SK-N-SH treated with all-trans-retinoic acid at 6 μM for 48 hours (cell line): ENCODE measurements at regions not wholly inside any gene's neighbourhood (a gene's known extent, or its start where the extent isn't known, plus 50 kb on each side); places are given as distances from the start of the nearest gene placed in this dataset.

Source experiments
- ATAC-seq: fragments of 200-7000 bp; cut with Tn5 transposase; 3 replicates; pipeline ENCODE4 v1.9.1; 2020; ENCODE audit warnings: mild to moderate bottlenecking, moderate library complexity
- ARNTL ChIP-seq: fragments of 450-650 bp; formaldehyde crosslinking; IDR thresholded peaks from 2 replicates; pipeline ENCODE4 v1.5.0; 2020; ENCODE audit warnings: low read depth, mild to moderate bottlenecking, moderate library complexity, borderline replicate concordance
- BACH2 ChIP-seq: fragments of 250-450 bp; sonication (Bioruptor Pico); IDR thresholded peaks from 2 replicates; pipeline ENCODE4 v1.9.0; 2021; ENCODE audit warnings: mild to moderate bottlenecking, borderline replicate concordance
- CREB5 ChIP-seq: fragments of 250-450 bp; sonication (Bioruptor Pico); IDR thresholded peaks from 2 replicates; pipeline ENCODE4 v1.5.1; 2020; ENCODE audit warnings: low read depth, mild to moderate bottlenecking, moderate library complexity
- CSDC2 ChIP-seq: fragments of 250-450 bp; sonication (Bioruptor Pico); IDR thresholded peaks from 2 replicates; pipeline ENCODE4 v1.5.0; 2020; ENCODE audit warnings: mild to moderate bottlenecking, moderate library complexity
- ESRRG ChIP-seq: fragments of 250-450 bp; sonication (Bioruptor Pico); IDR thresholded peaks from 2 replicates; pipeline ENCODE4 v1.6.1; 2021; ENCODE audit warnings: mild to moderate bottlenecking
- GLIS3 ChIP-seq: fragments of 250-450 bp; sonication (Bioruptor Pico); IDR thresholded peaks from 2 replicates; pipeline ENCODE4 v1.5.0; 2020; ENCODE audit warnings: mild to moderate bottlenecking, moderate library complexity
- OSR1 ChIP-seq: fragments of 250-450 bp; sonication (Bioruptor Pico); IDR thresholded peaks from 2 replicates; pipeline ENCODE4 v1.8.0; 2022; ENCODE audit warnings: moderate library complexity, mild to moderate bottlenecking, inconsistent platforms
- PPARA ChIP-seq: fragments of 250-450 bp; sonication (Bioruptor Pico); IDR thresholded peaks from 2 replicates; pipeline ENCODE4 v1.5.0; 2020; ENCODE audit warnings: mild to moderate bottlenecking, borderline replicate concordance
- RARB ChIP-seq: fragments of 250-450 bp; sonication (Bioruptor Pico); IDR thresholded peaks from 2 replicates; pipeline ENCODE4 v1.8.0; 2021; ENCODE audit warnings: mild to moderate bottlenecking, moderate library complexity
- SNAI2 ChIP-seq: fragments of 250-450 bp; sonication (Bioruptor Pico); IDR thresholded peaks from 2 replicates; pipeline ENCODE4 v1.5.0; 2020; ENCODE audit warnings: mild to moderate bottlenecking, moderate library complexity
- TCF4 ChIP-seq: fragments of 250-450 bp; sonication (Bioruptor Pico); IDR thresholded peaks from 2 replicates; pipeline ENCODE4 v1.8.0; 2021; ENCODE audit warnings: mild to moderate bottlenecking, moderate library complexity, borderline replicate concordance
- TOX ChIP-seq: fragments of 250-450 bp; sonication (Bioruptor Pico); IDR thresholded peaks from 2 replicates; pipeline ENCODE4 v1.8.0; 2021; ENCODE audit warnings: mild to moderate bottlenecking, moderate library complexity, borderline replicate concordance
- TSHZ2 ChIP-seq: fragments of 250-450 bp; sonication (Bioruptor Pico); IDR thresholded peaks from 2 replicates; pipeline ENCODE4 v1.5.0; 2020; ENCODE audit warnings: mild to moderate bottlenecking, moderate library complexity
- ZFP30 ChIP-seq: fragments of 450-650 bp; formaldehyde crosslinking; IDR thresholded peaks from 2 replicates; pipeline ENCODE4 v1.5.0; 2022; ENCODE audit warnings: mild to moderate bottlenecking, moderate library complexity
- ZNF565 ChIP-seq: fragments of 450-650 bp; formaldehyde crosslinking; conservative IDR thresholded peaks from 2 replicates; pipeline ENCODE4 v1.5.0; 2020; ENCODE audit warnings: low read depth, mild to moderate bottlenecking, moderate library complexity
- ZNF70 ChIP-seq: fragments of 450-650 bp; formaldehyde crosslinking; IDR thresholded peaks from 2 replicates; pipeline ENCODE4 v1.5.0; 2020; ENCODE audit warnings: mild to moderate bottlenecking, moderate library complexity
- ZNF8 ChIP-seq: fragments of 450-650 bp; formaldehyde crosslinking; IDR thresholded peaks from 2 replicates; pipeline ENCODE4 v1.5.0; 2020; ENCODE audit warnings: mild to moderate bottlenecking, moderate library complexity
- TF ChIP-seq, protein P1 (sequence below): fragments of 250-450 bp; sonication (Bioruptor Pico); IDR thresholded peaks from 2 replicates; pipeline ENCODE4 v1.8.0; 2021; ENCODE audit warnings: low read depth, mild to moderate bottlenecking, moderate library complexity, borderline replicate concordance

DNA sequence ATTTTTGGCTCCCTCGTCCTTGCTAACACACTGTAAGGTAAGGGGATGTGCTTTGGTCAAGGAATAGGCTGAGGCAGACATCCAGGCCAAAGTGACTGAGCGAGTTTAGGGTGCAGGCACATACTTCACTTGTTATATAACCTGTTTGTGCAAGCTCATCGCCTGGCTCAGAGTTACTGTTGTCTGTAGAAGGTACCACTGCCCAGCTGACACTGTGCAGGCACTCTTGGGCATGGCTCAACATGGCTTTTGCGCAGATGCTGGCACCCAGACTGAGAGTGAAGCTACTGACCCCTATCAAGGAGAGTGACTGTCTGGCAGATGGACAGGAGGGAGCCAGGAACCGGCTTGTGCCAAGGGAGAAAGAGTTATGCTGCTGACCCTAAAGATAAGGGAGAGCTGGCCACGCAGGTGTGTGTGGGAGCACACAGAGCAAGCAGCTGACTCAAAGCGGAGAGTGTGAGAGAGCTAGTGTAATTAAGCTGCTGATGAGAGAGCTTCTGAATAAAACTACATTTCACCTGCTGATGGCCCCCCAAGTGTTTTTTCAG is 307.3 kb upstream of the USP24 start:
- TF ChIP-seq TSHZ2 (CRISPR knock-in tag), result no peak
- no peak for TF ChIP-seq ESRRG
- TF ChIP-seq CREB5 (CRISPR knock-in tag), result no peak
- no peak for TF ChIP-seq TOX (CRISPR knock-in tag)
- no peak for TF ChIP-seq ARNTL (CRISPR knock-in tag)
- no peak for TF ChIP-seq CSDC2 (CRISPR knock-in tag)
- no peak; the same call in 2 of the 3 replicates for ATAC-seq

DNA sequence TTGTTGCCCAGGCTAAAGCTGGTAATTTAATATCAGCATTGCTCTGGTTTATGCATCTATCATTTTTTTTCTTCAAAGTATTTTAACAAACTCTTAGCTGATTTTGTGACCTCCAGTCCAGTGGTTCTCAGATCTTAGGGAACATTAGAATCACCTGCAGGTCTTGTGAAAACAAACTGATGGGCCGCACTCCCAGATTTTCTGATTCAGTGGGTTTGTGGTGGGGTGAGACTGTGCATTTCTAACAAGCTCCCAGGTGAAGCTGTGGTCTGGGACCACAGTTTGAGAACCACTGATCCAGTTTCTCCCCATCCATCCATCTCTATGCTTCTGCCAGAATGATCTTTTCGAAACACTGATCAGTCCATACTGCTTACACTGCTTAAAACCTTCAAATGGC is 305.7 kb upstream of the USP24 start:
- TF ChIP-seq OSR1 (CRISPR knock-in tag) (no peak), SNAI2 (CRISPR knock-in tag) (no peak), RARB (CRISPR knock-in tag) (no peak), ESRRG (no peak), GLIS3 (no peak), ZNF565 (no peak), TOX (CRISPR knock-in tag) (no peak)
- TF ChIP-seq, protein P1, sequence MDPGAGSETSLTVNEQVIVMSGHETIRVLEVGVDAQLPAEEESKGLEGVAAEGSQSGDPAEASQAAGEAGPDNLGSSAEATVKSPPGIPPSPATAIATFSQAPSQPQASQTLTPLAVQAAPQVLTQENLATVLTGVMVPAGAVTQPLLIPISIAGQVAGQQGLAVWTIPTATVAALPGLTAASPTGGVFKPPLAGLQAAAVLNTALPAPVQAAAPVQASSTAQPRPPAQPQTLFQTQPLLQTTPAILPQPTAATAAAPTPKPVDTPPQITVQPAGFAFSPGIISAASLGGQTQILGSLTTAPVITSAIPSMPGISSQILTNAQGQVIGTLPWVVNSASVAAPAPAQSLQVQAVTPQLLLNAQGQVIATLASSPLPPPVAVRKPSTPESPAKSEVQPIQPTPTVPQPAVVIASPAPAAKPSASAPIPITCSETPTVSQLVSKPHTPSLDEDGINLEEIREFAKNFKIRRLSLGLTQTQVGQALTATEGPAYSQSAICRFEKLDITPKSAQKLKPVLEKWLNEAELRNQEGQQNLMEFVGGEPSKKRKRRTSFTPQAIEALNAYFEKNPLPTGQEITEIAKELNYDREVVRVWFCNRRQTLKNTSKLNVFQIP (CRISPR knock-in tag), result no peak
- no peak for ATAC-seq

GRCh38 chr1:55519937-55520683 is 304.9 kb upstream of the USP24 start:
- TF ChIP-seq PPARA (CRISPR knock-in tag) (no peak), GLIS3 (no peak), SNAI2 (CRISPR knock-in tag) (no peak), ZFP30 (no peak), ZNF565 (no peak), CREB5 (CRISPR knock-in tag) (no peak), ZNF70 (CRISPR knock-in tag) (no peak), ZNF8 (CRISPR knock-in tag) (no peak)
- TF ChIP-seq, protein P1 (CRISPR knock-in tag), result no peak
- no peak for ATAC-seq

DNA sequence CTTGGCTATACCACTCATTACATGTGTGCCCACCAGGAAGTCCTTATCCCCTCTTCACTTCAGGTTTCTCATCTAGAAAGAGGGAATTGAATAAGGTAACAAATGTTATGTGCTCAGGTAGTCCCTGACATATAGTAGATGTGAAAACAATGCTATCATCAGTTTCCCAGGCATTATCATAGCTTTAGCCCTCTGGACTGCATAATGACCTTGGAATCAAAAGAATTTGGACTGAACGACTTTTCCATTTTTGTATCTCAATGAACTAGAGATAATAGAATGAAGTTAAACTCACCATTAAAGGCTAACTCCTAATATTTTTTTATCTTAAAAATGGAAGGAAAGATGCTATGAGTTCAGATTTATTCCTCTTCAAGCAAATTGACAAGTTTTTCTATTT is 304.1 kb upstream of the USP24 start:
- TF ChIP-seq GLIS3, result no peak
- TF ChIP-seq OSR1 (CRISPR knock-in tag), result no peak
- no peak for TF ChIP-seq ESRRG
- TF ChIP-seq BACH2 (CRISPR knock-in tag), result no peak
- TF ChIP-seq TCF4, result no peak
- no peak for TF ChIP-seq TSHZ2 (CRISPR knock-in tag)
- no peak for TF ChIP-seq ZNF70 (CRISPR knock-in tag)
- TF ChIP-seq RARB (CRISPR knock-in tag), result no peak

More for the DNA sequence above, 304.1 kb upstream of the USP24 start:
- no peak for ATAC-seq
